Stimulated activated CD4-positive, alpha-beta T cell treated with anti-CD3 and anti-CD28 coated beads, TNF-alpha, amount 100 ng/mL, for 4 hours (primary cell): ENCODE measurements at regions not wholly inside any gene's neighbourhood (a gene's known extent, or its start where the extent isn't known, plus 50 kb on each side); places are given as distances from the start of the nearest gene placed in this dataset.

Experiments used
- DNase-seq, 3 experiments: peaks; one replicate each; pipeline ENCODE4 v3.0.0-alpha.2; 2020; ENCODE audit warnings: low read depth in 3 of 3

GRCh38 chr7:155138204-155138603 lies 68.1 kb downstream of the HTR5A start:
- DNase-seq, result no peak

GRCh38 chr7:155141562-155141961 lies 71.4 kb downstream of the HTR5A start:
- no peak for DNase-seq

GRCh38 chr7:155143381-155143780 lies 73.3 kb downstream of the HTR5A start:
- no peak for DNase-seq

GRCh38 chr7:155144371-155144770 lies 74.2 kb downstream of the HTR5A start:
- DNase-seq, result no peak

GRCh38 chr7:155145477-155146255 lies 75.5 kb downstream of the HTR5A start:
- no peak for DNase-seq

- DNase-seq, result no peak
Measured at GRCh38 chr7:155147172-155147571, 77.0 kb downstream of the HTR5A start.

GRCh38 chr7:155147624-155148023 lies 77.5 kb downstream of the HTR5A start:
- DNase-seq, result no peak

GRCh38 chr7:155153676-155154075 lies 83.6 kb downstream of the HTR5A start:
- DNase-seq, result no peak

GRCh38 chr7:155154586-155154985 lies 84.5 kb downstream of the HTR5A start:
- no peak for DNase-seq

- DNase-seq, result no peak
Measured at GRCh38 chr7:155161690-155162089, 91.6 kb downstream of the HTR5A start.

GRCh38 chr7:155162422-155162821 lies 92.3 kb downstream of the HTR5A start:
- DNase-seq, result no peak

GRCh38 chr7:155163696-155164095 lies 93.6 kb downstream of the HTR5A start:
- DNase-seq, result no peak

GRCh38 chr7:155164316-155164715 lies 94.2 kb downstream of the HTR5A start:
- DNase-seq, result no peak

- DNase-seq, result no peak
Measured at GRCh38 chr7:155166108-155166507, 96.0 kb downstream of the HTR5A start.

GRCh38 chr7:155166673-155167370 lies 96.7 kb downstream of the HTR5A start:
- no peak for DNase-seq

GRCh38 chr7:155167706-155168365 lies 97.7 kb downstream of the HTR5A start:
- DNase-seq, result no peak

- no peak for DNase-seq
Measured at GRCh38 chr7:155168597-155169480, 98.7 kb downstream of the HTR5A start.

- no peak for DNase-seq
Measured at GRCh38 chr7:155169498-155170065, 99.5 kb downstream of the HTR5A start.

GRCh38 chr7:155170331-155170730 lies 100.2 kb downstream of the HTR5A start:
- DNase-seq, result no peak

GRCh38 chr7:155172141-155172540 lies 102.0 kb downstream of the HTR5A start:
- DNase-seq, result no peak

GRCh38 chr7:155173905-155174304 lies 103.8 kb downstream of the HTR5A start:
- no peak for DNase-seq
